ENCODE measurements at regions not wholly inside any gene's neighbourhood (a gene's known extent, or its start where the extent isn't known, plus 50 kb on each side); places are given as distances from the start of the nearest gene placed in this dataset.

- no peak for DNase-seq
- peaks cover 0 to 3% (median 0%) of the 10 kb centered on the region in 3 donors for H3K27me3 Mint-ChIP-seq (ENCODE audit: low read depth in 3 of 3)
- Histone ChIP-seq H3K9ac (ENCODE audit: insufficient read depth, low read length, poor library complexity, severe bottlenecking) (no peak overlapping the region), H3K4me1 (ENCODE audit: control insufficient read depth in 1 of 2, insufficient read depth in 2 of 2, low read length in 2 of 2) (no peaks in the 10 kb centered on the region), H3K9me3 (replicated peaks in 1 of 2; ENCODE audit: control insufficient read depth in 1 of 2, insufficient read depth in 1 of 2, low read length in 2 of 2) (no peaks in the 10 kb centered on the region), H3K27ac (ENCODE audit: low read depth in 1 of 2, low read length in 2 of 2) (no peak overlapping the region), H4K20me1 (ENCODE audit: insufficient read depth, low read length) (no peaks in the 10 kb centered on the region), H3K79me2 (ENCODE audit: insufficient read depth, low read length) (no peaks in the 10 kb centered on the region), H3K4me2 (replicated peaks; ENCODE audit: extremely low read depth, low read length, poor library complexity, severe bottlenecking) (no peak overlapping the region), H3K36me3 (replicated peaks in 1 of 2; ENCODE audit: control insufficient read depth in 1 of 2, insufficient read depth in 2 of 2, low read length in 2 of 2) (no peaks in the 10 kb centered on the region), H3K4me3 (replicated peaks in 1 of 3; ENCODE audit: low read depth in 2 of 3, low read length in 3 of 3) (no peak overlapping the region), H2AFZ (ENCODE audit: insufficient read depth, low read depth, low read length, poor library complexity, severe bottlenecking) (no peak overlapping the region), H3K27me3 (ENCODE audit: control insufficient read depth in 2 of 2, insufficient read depth in 2 of 2, low read length in 2 of 2) (no peaks in the 10 kb centered on the region)
- no peaks in the 10 kb centered on the region for H3K4me1 Mint-ChIP-seq
- no peaks in the 10 kb centered on the region for H3K36me3 Mint-ChIP-seq
- H3K27ac Mint-ChIP-seq, result no peak overlapping the region
- TF ChIP-seq CTCF (IDR thresholded peaks at IDR 0.05), result no peak
- intact Hi-C loops (cut with micrococcal nuclease), result no loop called here
- peaks cover 0 to 4% (median 1%) of the 10 kb centered on the region in 7 donors for H3K9me3 Mint-ChIP-seq
- WGBS (ENCODE audit: insufficient coverage), result 70% methylated on average over 1 of the region's 1 CpG
- H3K4me3 Mint-ChIP-seq, result no peak overlapping the region
Measured at GRCh38 chr18:47346016-47346415, 94.6 kb upstream of the SKOR2 start.

- Histone ChIP-seq H3K27ac (ENCODE audit: low read depth in 1 of 2, low read length in 2 of 2) (no peak overlapping the region), H3K4me1 (ENCODE audit: control insufficient read depth in 1 of 2, insufficient read depth in 2 of 2, low read length in 2 of 2) (no peaks in the 10 kb centered on the region), H4K20me1 (ENCODE audit: insufficient read depth, low read length) (no peaks in the 10 kb centered on the region), H2AFZ (ENCODE audit: insufficient read depth, low read depth, low read length, poor library complexity, severe bottlenecking) (no peak overlapping the region), H3K9me3 (replicated peaks in 1 of 2; ENCODE audit: control insufficient read depth in 1 of 2, insufficient read depth in 1 of 2, low read length in 2 of 2) (no peaks in the 10 kb centered on the region), H3K4me3 (replicated peaks in 1 of 3; ENCODE audit: low read depth in 2 of 3, low read length in 3 of 3) (no peak overlapping the region), H3K79me2 (ENCODE audit: insufficient read depth, low read length) (no peaks in the 10 kb centered on the region), H3K4me2 (replicated peaks; ENCODE audit: extremely low read depth, low read length, poor library complexity, severe bottlenecking) (no peak overlapping the region), H3K36me3 (replicated peaks in 1 of 2; ENCODE audit: control insufficient read depth in 1 of 2, insufficient read depth in 2 of 2, low read length in 2 of 2) (no peaks in the 10 kb centered on the region), H3K9ac (ENCODE audit: insufficient read depth, low read length, poor library complexity, severe bottlenecking) (no peak overlapping the region), H3K27me3 (ENCODE audit: control insufficient read depth in 2 of 2, insufficient read depth in 2 of 2, low read length in 2 of 2) (no peaks in the 10 kb centered on the region)
- H3K27ac Mint-ChIP-seq, result no peak overlapping the region
- intact Hi-C loops (cut with micrococcal nuclease), result no loop called here
- DNase-seq, result no peak
- H3K36me3 Mint-ChIP-seq, result no peaks in the 10 kb centered on the region
- H3K4me3 Mint-ChIP-seq, result no peak overlapping the region
- H3K9me3 Mint-ChIP-seq, result peaks cover 0 to 4% (median 1%) of the 10 kb centered on the region in 7 donors
- no peaks in the 10 kb centered on the region for H3K4me1 Mint-ChIP-seq
- TF ChIP-seq CTCF (IDR thresholded peaks at IDR 0.05), result no peak
- WGBS (ENCODE audit: insufficient coverage), result 79% methylated on average over 3 of the region's 4 CpGs
- H3K27me3 Mint-ChIP-seq (ENCODE audit: low read depth in 3 of 3), result peaks cover 0 to 3% (median 2%) of the 10 kb centered on the region in 3 donors
Measured at GRCh38 chr18:47345291-47345690, 93.8 kb upstream of the SKOR2 start.
